WERI-Rb-1 (cell line): ENCODE measurements at regions not wholly inside any gene's neighbourhood (a gene's known extent, or its start where the extent isn't known, plus 50 kb on each side); places are given as distances from the start of the nearest gene placed in this dataset.

Source experiments
- DNase-seq: peaks from one replicate; pipeline ENCODE4 v3.0.0-alpha.2; 2020
- H3K27ac ChIP-seq: fragments of 250-450 bp; sonication (Bioruptor Pico); 2 replicates; pipeline ENCODE4 v1.5.1; 2020; ENCODE audit warnings: mild to moderate bottlenecking, moderate library complexity
- H3K27me3 ChIP-seq: fragments of 250-450 bp; sonication (Bioruptor Pico); 2 replicates; pipeline ENCODE4 v1.5.1; 2021; ENCODE audit warnings: mild to moderate bottlenecking, low read depth, moderate library complexity; ENCODE audit not compliant: insufficient read depth, severe bottlenecking
- H3K36me3 ChIP-seq: fragments of 250-450 bp; sonication (Bioruptor Pico); 2 replicates; pipeline ENCODE4 v1.5.1; 2020; ENCODE audit warnings: mild to moderate bottlenecking, moderate library complexity
- H3K4me3 ChIP-seq: 2 replicates; pipeline ENCODE4 v1.5.1; 2011; ENCODE audit warnings: low read depth, mild to moderate bottlenecking, control low read depth, low read length
- H3K9me3 ChIP-seq: fragments of 250-450 bp; sonication (Bioruptor Pico); 2 replicates; pipeline ENCODE4 v1.5.1; 2021; ENCODE audit warnings: mild to moderate bottlenecking, moderate library complexity; ENCODE audit not compliant: severe bottlenecking
- TF ChIP-seq, protein P1 (sequence below): IDR thresholded peaks from 2 replicates; pipeline ENCODE4 v1.5.1; 2011; ENCODE audit warnings: low read depth, mild to moderate bottlenecking, control low read depth, inconsistent platforms, low read length

DNA sequence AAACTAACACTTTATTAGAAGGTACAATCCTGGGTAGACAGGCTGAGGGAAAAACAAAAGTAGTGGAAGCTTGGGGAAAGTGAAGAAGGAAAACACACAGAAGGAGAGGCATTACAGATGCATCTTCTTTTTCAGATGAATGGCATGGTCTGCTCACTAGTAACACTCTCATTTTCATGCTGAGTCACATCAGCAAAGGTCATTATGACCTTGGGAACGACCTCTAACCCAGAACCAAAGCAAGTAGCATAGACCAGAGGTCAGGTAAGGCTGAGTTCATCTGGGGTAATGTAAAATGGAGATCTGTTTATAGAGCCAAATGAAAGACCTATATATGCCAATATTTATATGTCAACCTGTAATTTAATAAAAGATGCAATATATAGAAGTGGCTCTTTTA, 294.4 kb upstream of the LRRTM4 start:
- Histone ChIP-seq H3K36me3 (no peaks in the 10 kb centered on the region), H3K9me3 (no peaks in the 10 kb centered on the region), H3K4me3 (no peak overlapping the region), H3K27me3 (no peaks in the 10 kb centered on the region), H3K27ac (no peak overlapping the region)
- TF ChIP-seq, protein P1, sequence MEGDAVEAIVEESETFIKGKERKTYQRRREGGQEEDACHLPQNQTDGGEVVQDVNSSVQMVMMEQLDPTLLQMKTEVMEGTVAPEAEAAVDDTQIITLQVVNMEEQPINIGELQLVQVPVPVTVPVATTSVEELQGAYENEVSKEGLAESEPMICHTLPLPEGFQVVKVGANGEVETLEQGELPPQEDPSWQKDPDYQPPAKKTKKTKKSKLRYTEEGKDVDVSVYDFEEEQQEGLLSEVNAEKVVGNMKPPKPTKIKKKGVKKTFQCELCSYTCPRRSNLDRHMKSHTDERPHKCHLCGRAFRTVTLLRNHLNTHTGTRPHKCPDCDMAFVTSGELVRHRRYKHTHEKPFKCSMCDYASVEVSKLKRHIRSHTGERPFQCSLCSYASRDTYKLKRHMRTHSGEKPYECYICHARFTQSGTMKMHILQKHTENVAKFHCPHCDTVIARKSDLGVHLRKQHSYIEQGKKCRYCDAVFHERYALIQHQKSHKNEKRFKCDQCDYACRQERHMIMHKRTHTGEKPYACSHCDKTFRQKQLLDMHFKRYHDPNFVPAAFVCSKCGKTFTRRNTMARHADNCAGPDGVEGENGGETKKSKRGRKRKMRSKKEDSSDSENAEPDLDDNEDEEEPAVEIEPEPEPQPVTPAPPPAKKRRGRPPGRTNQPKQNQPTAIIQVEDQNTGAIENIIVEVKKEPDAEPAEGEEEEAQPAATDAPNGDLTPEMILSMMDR: no peak
- DNase-seq: no peak

DNA sequence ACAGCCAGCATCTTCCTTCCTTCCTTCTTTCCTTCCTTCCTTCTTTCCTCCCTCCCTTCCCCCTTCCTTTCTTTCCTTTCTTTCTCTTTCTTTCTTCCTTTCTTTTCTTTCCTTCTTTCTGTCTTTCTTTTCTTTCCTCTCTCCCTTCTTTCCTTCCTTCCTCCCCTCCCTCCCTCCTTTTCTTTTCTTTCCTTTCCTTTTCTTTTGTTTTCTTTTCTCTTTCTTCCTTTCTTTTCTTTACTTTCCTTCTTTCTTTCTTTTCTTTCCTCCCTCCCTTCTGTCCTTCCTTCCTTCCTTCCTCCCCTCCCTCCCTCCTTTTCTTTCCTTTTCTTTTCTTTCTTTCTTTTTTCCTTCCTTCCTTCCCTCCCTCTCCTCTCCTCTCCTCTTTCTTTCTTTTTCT, 296.0 kb upstream of the LRRTM4 start:
- TF ChIP-seq, protein P1: no peak
- DNase-seq: no peak

DNA sequence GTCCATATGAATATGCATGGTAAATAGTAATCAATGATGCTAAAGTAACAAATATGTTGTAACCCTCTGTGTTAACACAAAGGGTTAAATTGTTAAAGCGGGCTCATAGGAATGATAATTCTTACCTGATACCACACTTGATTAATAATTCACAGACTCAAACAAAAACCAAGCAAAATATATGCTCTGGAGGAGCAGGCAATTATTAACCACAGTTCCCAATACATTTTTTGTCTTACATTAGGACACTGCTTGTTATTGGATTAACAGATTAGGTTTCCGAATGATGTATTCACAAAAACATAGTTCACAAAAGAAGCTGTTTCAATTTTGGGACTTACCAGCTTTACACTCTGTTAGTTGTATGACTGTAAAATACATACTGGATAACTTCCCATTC, 300.9 kb upstream of the LRRTM4 start:
- no peak overlapping the region for H3K27ac ChIP-seq

More for the DNA sequence above, 296.0 kb upstream of the LRRTM4 start:
- Histone ChIP-seq H3K27ac (no peak overlapping the region), H3K9me3 (no peaks in the 10 kb centered on the region), H3K27me3 (no peaks in the 10 kb centered on the region), H3K4me3 (no peak overlapping the region), H3K36me3 (no peaks in the 10 kb centered on the region)

GRCh38 chr2:77831060-77831459, 308.9 kb upstream of the LRRTM4 start:
- TF ChIP-seq, protein P1: no peak
- no peaks in the 10 kb centered on the region for H3K27me3 ChIP-seq
- no peak overlapping the region for H3K4me3 ChIP-seq
- no peak for DNase-seq
- H3K9me3 ChIP-seq: peaks cover 20% of the 10 kb centered on the region
- H3K27ac ChIP-seq: no peak overlapping the region
- H3K36me3 ChIP-seq: no peaks in the 10 kb centered on the region

More for the DNA sequence above, 300.9 kb upstream of the LRRTM4 start:
- H3K36me3 ChIP-seq: no peaks in the 10 kb centered on the region
- DNase-seq: no peak
- no peaks in the 10 kb centered on the region for H3K27me3 ChIP-seq
- H3K4me3 ChIP-seq: no peak overlapping the region
- H3K9me3 ChIP-seq: no peaks in the 10 kb centered on the region
- TF ChIP-seq, protein P1: no peak

- Histone ChIP-seq H3K36me3 (no peaks in the 10 kb centered on the region), H3K27me3 (no peaks in the 10 kb centered on the region), H3K9me3 (peaks cover 20% of the 10 kb centered on the region), H3K4me3 (no peak overlapping the region), H3K27ac (no peak overlapping the region)
- TF ChIP-seq, protein P1: no peak
- no peak for DNase-seq
These were observed 309.3 kb upstream of the LRRTM4 start for GRCh38 chr2:77831471-77831870.

GRCh38 chr2:77831898-77832297, 309.7 kb upstream of the LRRTM4 start:
- H3K36me3 ChIP-seq: no peaks in the 10 kb centered on the region
- TF ChIP-seq, protein P1: no peak
- no peak overlapping the region for H3K27ac ChIP-seq
- no peak for DNase-seq
- peaks cover 20% of the 10 kb centered on the region for H3K9me3 ChIP-seq
- no peak overlapping the region for H3K4me3 ChIP-seq
- no peaks in the 10 kb centered on the region for H3K27me3 ChIP-seq
